Prostate gland (tissue), 2 donors: ENCODE measurements at regions not wholly inside any gene's neighbourhood (a gene's known extent, or its start where the extent isn't known, plus 50 kb on each side); places are given as distances from the start of the nearest gene placed in this dataset.

Source experiments
- CTCF ChIP-seq, 4 experiments: fragments of 200-600 bp in 2 of 4; fragments of 450-650 bp in 2 of 4; sonication (generic) in 2 of 4; IDR thresholded peaks; 1 replicate in 3 of 4; 2 replicates in 1 of 4; pipeline ENCODE4 v1.5.1; 2016 to 2019; ENCODE audit warnings: antibody characterized with exemption in 4 of 4, mild to moderate bottlenecking in 2 of 4, moderate library complexity in 2 of 4
- POLR2A ChIP-seq: fragments of 450-650 bp; IDR thresholded peaks from one replicate; pipeline ENCODE4 v1.6.1; 2016; ENCODE audit warnings: antibody characterized with exemption, mild to moderate bottlenecking
- POLR2AphosphoS5 ChIP-seq: sonication (generic); formaldehyde crosslinking; IDR thresholded peaks from one replicate; pipeline ENCODE4 v1.6.1; 2017; ENCODE audit warnings: antibody characterized with exemption

GRCh38 chr5:158487664-158488063 is 612.1 kb downstream of the EBF1 start:
- no peak for TF ChIP-seq CTCF (IDR thresholded peaks at IDR 0.05)
- no peak for TF ChIP-seq POLR2AphosphoS5
- no peak for TF ChIP-seq POLR2A
